ENCODE measurements at regions not wholly inside any gene's neighbourhood (a gene's known extent, or its start where the extent isn't known, plus 50 kb on each side); places are given as distances from the start of the nearest gene placed in this dataset.

GRCh38 chr13:106274551-106275203, 260.8 kb downstream of the EFNB2 start:
- no peaks in the 10 kb centered on the region for H3K36me3 ChIP-seq (ENCODE audit: control insufficient read depth in 1 of 2, insufficient read depth in 2 of 2, low read length in 2 of 2)
- no peaks in the 10 kb centered on the region for H3K4me1 ChIP-seq (ENCODE audit: control insufficient read depth in 1 of 2, insufficient read depth in 2 of 2, low read length in 2 of 2)
- H3K27ac ChIP-seq (ENCODE audit: low read length): no peak overlapping the region
- no peaks in the 10 kb centered on the region for H3K9me3 ChIP-seq (ENCODE audit: control insufficient read depth in 1 of 2, low read length in 2 of 2)
- H3K4me3 ChIP-seq (ENCODE audit: low read depth in 1 of 2, low read length in 2 of 2): no peak overlapping the region
- H3K27me3 ChIP-seq (ENCODE audit: low read depth, low read length): no peaks in the 10 kb centered on the region

DNA sequence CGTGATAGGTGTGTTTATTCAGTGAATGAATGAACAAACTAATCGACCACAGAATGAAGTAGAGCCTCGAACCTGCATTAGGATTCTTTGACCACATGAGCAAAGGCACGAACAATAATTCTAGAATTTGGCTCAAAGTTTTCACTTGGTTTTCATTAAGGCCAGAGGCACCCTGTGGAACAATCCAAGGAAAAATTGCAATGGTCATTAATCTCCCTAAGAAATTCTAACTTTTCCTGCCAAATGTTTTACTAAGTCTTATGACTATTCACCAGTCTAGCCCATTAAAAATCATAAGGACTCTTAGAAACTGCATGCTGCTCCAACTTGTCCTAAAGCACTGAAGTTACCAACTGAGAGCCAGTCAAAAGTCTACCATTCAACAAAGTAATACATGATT, 271.7 kb downstream of the EFNB2 start:
- H3K4me3 ChIP-seq (ENCODE audit: low read depth in 1 of 2, low read length in 2 of 2): no peak overlapping the region
- peaks cover 0 to 9% of the 10 kb centered on the region in 2 donors for H3K9me3 ChIP-seq (ENCODE audit: control insufficient read depth in 1 of 2, low read length in 2 of 2)
- H3K27ac ChIP-seq (ENCODE audit: low read length): no peak overlapping the region
- no peaks in the 10 kb centered on the region for H3K36me3 ChIP-seq (ENCODE audit: control insufficient read depth in 1 of 2, insufficient read depth in 2 of 2, low read length in 2 of 2)
- H3K4me1 ChIP-seq (ENCODE audit: control insufficient read depth in 1 of 2, insufficient read depth in 2 of 2, low read length in 2 of 2): no peaks in the 10 kb centered on the region
- no peaks in the 10 kb centered on the region for H3K27me3 ChIP-seq (ENCODE audit: low read depth, low read length)

- Histone ChIP-seq H3K9me3 (ENCODE audit: control insufficient read depth in 1 of 2, low read length in 2 of 2) (peaks cover 0 to 9% of the 10 kb centered on the region in 2 donors), H3K27ac (ENCODE audit: low read length) (no peak overlapping the region)
Observed at GRCh38 chr13:106262886-106263285, 272.6 kb downstream of the EFNB2 start.

DNA sequence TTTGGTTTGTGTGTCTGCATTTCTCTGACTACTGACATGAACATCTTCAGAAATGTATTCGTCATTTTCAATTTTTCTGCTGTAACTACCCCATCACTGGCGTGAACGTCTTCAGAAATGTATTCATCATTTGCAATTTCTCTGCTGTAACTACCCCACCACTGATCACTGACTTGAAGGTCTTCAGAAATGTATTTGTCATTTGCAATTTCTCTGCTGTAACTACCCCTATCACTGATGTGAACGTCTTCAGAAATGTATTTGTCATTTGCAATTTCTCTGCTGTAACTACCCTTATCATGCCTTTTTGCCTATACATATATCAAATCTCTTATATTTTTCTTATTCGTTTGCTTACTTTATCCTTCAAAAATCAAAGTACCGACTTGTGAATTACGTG, 274.0 kb downstream of the EFNB2 start:
- Histone ChIP-seq H3K4me3 (ENCODE audit: low read depth in 1 of 2, low read length in 2 of 2) (no peak overlapping the region), H3K36me3 (ENCODE audit: control insufficient read depth in 1 of 2, insufficient read depth in 2 of 2, low read length in 2 of 2) (no peaks in the 10 kb centered on the region), H3K4me1 (ENCODE audit: control insufficient read depth in 1 of 2, insufficient read depth in 2 of 2, low read length in 2 of 2) (no peaks in the 10 kb centered on the region), H3K27ac (ENCODE audit: low read length) (no peak overlapping the region), H3K27me3 (ENCODE audit: low read depth, low read length) (no peaks in the 10 kb centered on the region), H3K9me3 (ENCODE audit: control insufficient read depth in 1 of 2, low read length in 2 of 2) (peaks cover 0 to 9% of the 10 kb centered on the region in 2 donors)

More at GRCh38 chr13:106262886-106263285, 272.6 kb downstream of the EFNB2 start:
- no peaks in the 10 kb centered on the region for H3K27me3 ChIP-seq (ENCODE audit: low read depth, low read length)
- no peaks in the 10 kb centered on the region for H3K4me1 ChIP-seq (ENCODE audit: control insufficient read depth in 1 of 2, insufficient read depth in 2 of 2, low read length in 2 of 2)
- no peak overlapping the region for H3K4me3 ChIP-seq (ENCODE audit: low read depth in 1 of 2, low read length in 2 of 2)
- H3K36me3 ChIP-seq (ENCODE audit: control insufficient read depth in 1 of 2, insufficient read depth in 2 of 2, low read length in 2 of 2): no peaks in the 10 kb centered on the region

DNA sequence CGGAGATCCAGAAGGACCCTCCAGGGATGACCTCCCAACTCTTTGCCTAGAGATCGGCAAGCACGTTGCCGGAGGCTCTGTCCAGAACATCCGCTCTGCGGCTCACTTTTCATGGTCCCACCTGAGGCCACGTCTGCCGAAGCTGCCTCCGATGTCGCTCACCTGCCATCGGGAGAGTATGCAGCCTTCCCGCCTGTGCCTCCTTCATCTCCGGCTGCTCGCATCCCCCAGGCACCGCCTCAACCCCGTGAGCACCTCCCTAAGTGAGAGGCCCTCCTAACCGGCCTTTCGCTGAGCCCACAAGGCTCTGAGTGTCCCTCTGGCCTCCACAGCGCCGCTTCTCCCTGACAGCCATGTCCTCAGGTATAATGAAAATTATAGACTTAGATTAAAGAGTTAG, 275.1 kb downstream of the EFNB2 start:
- no peak overlapping the region for H3K27ac ChIP-seq (ENCODE audit: low read length)
- no peak overlapping the region for H3K4me3 ChIP-seq (ENCODE audit: low read depth in 1 of 2, low read length in 2 of 2)
- no peaks in the 10 kb centered on the region for H3K4me1 ChIP-seq (ENCODE audit: control insufficient read depth in 1 of 2, insufficient read depth in 2 of 2, low read length in 2 of 2)
- H3K27me3 ChIP-seq (ENCODE audit: low read depth, low read length): no peaks in the 10 kb centered on the region
- H3K36me3 ChIP-seq (ENCODE audit: control insufficient read depth in 1 of 2, insufficient read depth in 2 of 2, low read length in 2 of 2): no peaks in the 10 kb centered on the region
- H3K9me3 ChIP-seq (ENCODE audit: control insufficient read depth in 1 of 2, low read length in 2 of 2): peaks cover 0 to 9% of the 10 kb centered on the region in 2 donors

GRCh38 chr13:106259928-106260327, 275.5 kb downstream of the EFNB2 start:
- H3K36me3 ChIP-seq (ENCODE audit: control insufficient read depth in 1 of 2, insufficient read depth in 2 of 2, low read length in 2 of 2): no peaks in the 10 kb centered on the region
- H3K9me3 ChIP-seq (ENCODE audit: control insufficient read depth in 1 of 2, low read length in 2 of 2): peaks cover 0 to 9% of the 10 kb centered on the region in 2 donors
- no peaks in the 10 kb centered on the region for H3K4me1 ChIP-seq (ENCODE audit: control insufficient read depth in 1 of 2, insufficient read depth in 2 of 2, low read length in 2 of 2)
- H3K4me3 ChIP-seq (ENCODE audit: low read depth in 1 of 2, low read length in 2 of 2): peak overlapping the region in 1 of 2 donors; percentile 9
- H3K27ac ChIP-seq (ENCODE audit: low read length): no peak overlapping the region
- H3K27me3 ChIP-seq (ENCODE audit: low read depth, low read length): no peaks in the 10 kb centered on the region

GRCh38 chr13:106246666-106247188, 288.7 kb downstream of the EFNB2 start:
- no peaks in the 10 kb centered on the region for H3K4me1 ChIP-seq (ENCODE audit: control insufficient read depth in 1 of 2, insufficient read depth in 2 of 2, low read length in 2 of 2)

DNA sequence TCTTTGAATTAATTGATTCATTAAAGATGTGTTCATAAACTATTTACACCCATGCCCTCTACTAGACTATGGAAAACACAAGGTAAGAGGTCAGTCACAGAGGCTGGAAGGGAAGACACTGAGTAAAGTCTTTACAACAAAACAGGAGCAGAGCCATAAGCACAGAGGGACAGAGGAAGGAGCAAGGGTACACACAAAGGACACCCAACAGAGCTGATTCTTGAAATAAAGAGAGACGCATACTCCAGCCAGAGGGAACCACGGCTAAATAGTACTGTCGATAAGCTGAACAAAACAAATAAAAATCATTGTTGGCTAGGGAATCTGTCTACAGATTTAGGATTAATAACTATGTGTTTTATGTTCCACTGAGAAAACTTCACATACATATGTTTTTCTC, 289.2 kb downstream of the EFNB2 start:
- no peaks in the 10 kb centered on the region for H3K27me3 ChIP-seq (ENCODE audit: low read depth, low read length)

More at GRCh38 chr13:106246666-106247188, 288.7 kb downstream of the EFNB2 start:
- Histone ChIP-seq H3K27me3 (ENCODE audit: low read depth, low read length) (no peaks in the 10 kb centered on the region), H3K9me3 (ENCODE audit: control insufficient read depth in 1 of 2, low read length in 2 of 2) (no peaks in the 10 kb centered on the region), H3K36me3 (ENCODE audit: control insufficient read depth in 1 of 2, insufficient read depth in 2 of 2, low read length in 2 of 2) (no peaks in the 10 kb centered on the region), H3K27ac (ENCODE audit: low read length) (no peak overlapping the region), H3K4me3 (ENCODE audit: low read depth in 1 of 2, low read length in 2 of 2) (no peak overlapping the region)

GRCh38 chr13:106243011-106243565, 292.4 kb downstream of the EFNB2 start:
- no peaks in the 10 kb centered on the region for H3K36me3 ChIP-seq (ENCODE audit: control insufficient read depth in 1 of 2, insufficient read depth in 2 of 2, low read length in 2 of 2)
- H3K27ac ChIP-seq (ENCODE audit: low read length): no peak overlapping the region
- H3K4me3 ChIP-seq (ENCODE audit: low read depth in 1 of 2, low read length in 2 of 2): no peak overlapping the region
- H3K9me3 ChIP-seq (ENCODE audit: control insufficient read depth in 1 of 2, low read length in 2 of 2): no peaks in the 10 kb centered on the region
- H3K27me3 ChIP-seq (ENCODE audit: low read depth, low read length): no peaks in the 10 kb centered on the region
- H3K4me1 ChIP-seq (ENCODE audit: control insufficient read depth in 1 of 2, insufficient read depth in 2 of 2, low read length in 2 of 2): no peaks in the 10 kb centered on the region

More for the DNA sequence above, 289.2 kb downstream of the EFNB2 start:
- Histone ChIP-seq H3K36me3 (ENCODE audit: control insufficient read depth in 1 of 2, insufficient read depth in 2 of 2, low read length in 2 of 2) (no peaks in the 10 kb centered on the region), H3K4me3 (ENCODE audit: low read depth in 1 of 2, low read length in 2 of 2) (no peak overlapping the region), H3K4me1 (ENCODE audit: control insufficient read depth in 1 of 2, insufficient read depth in 2 of 2, low read length in 2 of 2) (no peaks in the 10 kb centered on the region), H3K9me3 (ENCODE audit: control insufficient read depth in 1 of 2, low read length in 2 of 2) (no peaks in the 10 kb centered on the region), H3K27ac (ENCODE audit: low read length) (no peak overlapping the region)

- Histone ChIP-seq H3K36me3 (ENCODE audit: control insufficient read depth in 1 of 2, insufficient read depth in 2 of 2, low read length in 2 of 2) (no peaks in the 10 kb centered on the region), H3K27me3 (ENCODE audit: low read depth, low read length) (no peaks in the 10 kb centered on the region), H3K4me3 (ENCODE audit: low read depth in 1 of 2, low read length in 2 of 2) (no peak overlapping the region), H3K4me1 (ENCODE audit: control insufficient read depth in 1 of 2, insufficient read depth in 2 of 2, low read length in 2 of 2) (no peaks in the 10 kb centered on the region), H3K27ac (ENCODE audit: low read length) (no peak overlapping the region), H3K9me3 (ENCODE audit: control insufficient read depth in 1 of 2, low read length in 2 of 2) (no peaks in the 10 kb centered on the region)
Observed at GRCh38 chr13:106241974-106242953, 293.2 kb downstream of the EFNB2 start.

GRCh38 chr13:106238690-106239089, 296.8 kb downstream of the EFNB2 start:
- Histone ChIP-seq H3K27me3 (ENCODE audit: low read depth, low read length) (no peaks in the 10 kb centered on the region), H3K27ac (ENCODE audit: low read length) (no peak overlapping the region), H3K36me3 (ENCODE audit: control insufficient read depth in 1 of 2, insufficient read depth in 2 of 2, low read length in 2 of 2) (no peaks in the 10 kb centered on the region), H3K4me1 (ENCODE audit: control insufficient read depth in 1 of 2, insufficient read depth in 2 of 2, low read length in 2 of 2) (no peaks in the 10 kb centered on the region), H3K9me3 (ENCODE audit: control insufficient read depth in 1 of 2, low read length in 2 of 2) (no peaks in the 10 kb centered on the region), H3K4me3 (ENCODE audit: low read depth in 1 of 2, low read length in 2 of 2) (no peak overlapping the region)
